A549 (cell line): ENCODE measurements at regions not wholly inside any gene's neighbourhood (a gene's known extent, or its start where the extent isn't known, plus 50 kb on each side); places are given as distances from the start of the nearest gene placed in this dataset.

Source experiments
- ATAC-seq, 2 experiments: fragments of 200-7000 bp in 1 of 2; fragments of >200 bp in 1 of 2; cut with Nextera tagmentation in 1 of 2; cut with Tn5 transposase in 1 of 2; 3 replicates each; pipeline versions ENCODE4 v1.8.0 to v1.9.1; 2018 to 2020; ENCODE audit warnings: mild to moderate bottlenecking in 1 of 2, moderate library complexity in 1 of 2
- CTCF ChIA-PET: fragments of 300-600 bp; sonication (Branson Sonifier 250); formaldehyde crosslinking; extraction: SDS; loops from one replicate; lab custom pipeline; 2021; ENCODE audit warnings: antibody characterized with exemption, inconsistent platforms; lab: Yijun Ruan, JAX
- POLR2A ChIA-PET: fragments of 350-600 bp; formaldehyde crosslinking; extraction: SDS; loops from one replicate; lab custom pipeline; 2021; ENCODE audit warnings: antibody characterized with exemption, inconsistent platforms; lab: Yijun Ruan, JAX
- DNase-seq, 2 experiments: peaks; one replicate each; pipeline versions ENCODE4 v3.0.0 to v3.0.0-alpha.2; 2011 to 2016; ENCODE audit warnings: low read depth in 1 of 2, low spot score in 1 of 2
- FAIRE-seq: peaks from 2 replicates; lab custom pipeline; 2011; peaks lifted over from hg19 to GRCh38; lab: Jason Lieb, UNC
- H3K27ac ChIP-seq, 2 experiments: fragments of >200 bp; sonication (Bioruptor Twin); formaldehyde crosslinking; 3 replicates each; pipeline ENCODE4 v1.5.1; 2016 to 2017
- H3K4me1 ChIP-seq: fragments of >200 bp; sonication (Bioruptor Twin); formaldehyde crosslinking; 3 replicates; pipeline ENCODE4 v1.6.1; 2016
- H3K4me2 ChIP-seq: fragments of >200 bp; sonication (Bioruptor Twin); formaldehyde crosslinking; 3 replicates; pipeline ENCODE4 v1.6.1; 2016
- H3K4me3 ChIP-seq: fragments of >200 bp; sonication (Bioruptor Twin); formaldehyde crosslinking; 3 replicates; pipeline ENCODE4 v1.5.1; 2016
- H3K9me3 ChIP-seq: fragments of >200 bp; sonication (Bioruptor Twin); formaldehyde crosslinking; 3 replicates; pipeline ENCODE4 v1.6.1; 2016
- CBX8 ChIP-seq: fragments of 200-600 bp; sonication (generic); IDR thresholded peaks from 2 replicates; pipeline ENCODE4 v1.6.1; 2016
- CEBPB ChIP-seq, 2 experiments: fragments of >200 bp in 1 of 2; sonication (Bioruptor Twin) in 1 of 2; formaldehyde crosslinking in 1 of 2; IDR thresholded peaks; 2 replicates each; pipeline ENCODE4 v1.6.1; 2012 to 2016
- CHD2 ChIP-seq: fragments of 150-350 bp; IDR thresholded peaks from 2 replicates; pipeline ENCODE4 v1.6.1; 2014; ENCODE audit warnings: low read length; ENCODE audit not compliant: partially characterized antibody
- EHF ChIP-seq: fragments of 250-450 bp; sonication (Bioruptor Pico); IDR thresholded peaks from 2 replicates; pipeline ENCODE4 v1.5.0; 2020; ENCODE audit warnings: mild to moderate bottlenecking
- ESRRA ChIP-seq: fragments of 150-350 bp; IDR thresholded peaks from 2 replicates; pipeline ENCODE4 v1.6.1; 2014; ENCODE audit warnings: mild to moderate bottlenecking, low read length, borderline replicate concordance
- FOSB ChIP-seq: fragments of 250-450 bp; sonication (Bioruptor Pico); IDR thresholded peaks from 2 replicates; pipeline ENCODE4 v1.5.0; 2020; ENCODE audit warnings: mild to moderate bottlenecking, moderate library complexity
- HOXA7 ChIP-seq: fragments of 250-450 bp; sonication (Bioruptor Pico); IDR thresholded peaks from 2 replicates; pipeline ENCODE4 v1.5.0; 2020; ENCODE audit warnings: mild to moderate bottlenecking, moderate library complexity
- KDM5A ChIP-seq: fragments of 200-600 bp; sonication (generic); IDR thresholded peaks from 2 replicates; pipeline ENCODE4 v1.6.1; 2016; ENCODE audit warnings: antibody characterized with exemption, mild to moderate bottlenecking
- MAZ ChIP-seq: fragments of 150-350 bp; IDR thresholded peaks from 2 replicates; pipeline ENCODE4 v1.6.1; 2014; ENCODE audit warnings: antibody characterized with exemption, low read depth, low read length, borderline replicate concordance
- MYC ChIP-seq: IDR thresholded peaks from 2 replicates; pipeline ENCODE4 v1.6.1; 2012; ENCODE audit warnings: mild to moderate bottlenecking, inconsistent platforms, low read length, improper control_type of control experiment, borderline replicate concordance
- NR3C1 ChIP-seq: fragments of >200 bp; sonication (Bioruptor Twin); formaldehyde crosslinking; IDR thresholded peaks from 3 replicates; pipeline ENCODE4 v1.6.1; 2017
- RARB ChIP-seq: fragments of 250-450 bp; sonication (Bioruptor Pico); IDR thresholded peaks from 2 replicates; pipeline ENCODE4 v1.8.0; 2021; ENCODE audit warnings: mild to moderate bottlenecking, moderate library complexity
- RFX5 ChIP-seq: fragments of 450-650 bp; IDR thresholded peaks from 2 replicates; pipeline ENCODE4 v1.7.1; 2014; ENCODE audit warnings: antibody characterized with exemption, mild to moderate bottlenecking, moderate library complexity
- RNF2 ChIP-seq: fragments of 200-600 bp; sonication (generic); IDR thresholded peaks from 2 replicates; pipeline ENCODE4 v1.6.1; 2016; ENCODE audit warnings: low read depth, mild to moderate bottlenecking, antibody characterized with exemption, moderate library complexity, borderline replicate concordance
- TFCP2L1 ChIP-seq: fragments of 250-450 bp; sonication (Bioruptor Pico); IDR thresholded peaks from 2 replicates; pipeline ENCODE4 v1.5.0; 2021; ENCODE audit warnings: mild to moderate bottlenecking
- TP53 ChIP-seq: fragments of 250-450 bp; sonication (Bioruptor Pico); IDR thresholded peaks from 2 replicates; pipeline ENCODE4 v1.5.0; 2021; ENCODE audit warnings: mild to moderate bottlenecking, moderate library complexity
- ZC3H11A ChIP-seq: fragments of 450-650 bp; IDR thresholded peaks from 2 replicates; pipeline ENCODE4 v1.6.1; 2014; ENCODE audit warnings: antibody characterized with exemption, mild to moderate bottlenecking
- ZSCAN20 ChIP-seq: fragments of 250-450 bp; sonication (Bioruptor Pico); IDR thresholded peaks from 2 replicates; pipeline ENCODE4 v1.8.0; 2022; ENCODE audit warnings: mild to moderate bottlenecking, moderate library complexity
- WGBS: methylation state at CpG from one replicate; pipeline ENCODE4 v1.1.6; 2017; ENCODE audit errors: missing lambda C conversion rate; 5-methylcytosine and 5-hydroxymethylcytosine counted together
- TF ChIP-seq, protein P1 (sequence below): fragments of 250-450 bp; sonication (Bioruptor Pico); IDR thresholded peaks from 2 replicates; pipeline ENCODE4 v1.5.0; 2020; ENCODE audit warnings: low read depth, mild to moderate bottlenecking, moderate library complexity
- TF ChIP-seq, protein P2 (sequence below): IDR thresholded peaks from 2 replicates; pipeline ENCODE4 v1.6.1; 2012
- TF ChIP-seq, protein P3 (sequence below): fragments of >200 bp; sonication (Bioruptor Twin); formaldehyde crosslinking; IDR thresholded peaks from 3 replicates; pipeline ENCODE4 v1.6.1; 2016
- TF ChIP-seq, protein P4 (sequence below): IDR thresholded peaks from 2 replicates; pipeline ENCODE4 v1.6.1; 2012; ENCODE audit warnings: low read depth, borderline replicate concordance

- FAIRE-seq (no peak), DNase-seq (no peak), ATAC-seq (no peak)
- Histone ChIP-seq H3K4me2 (no peak overlapping the region), H3K4me1 (no peaks in the 10 kb centered on the region), H3K9me3 (no peaks in the 10 kb centered on the region), H3K4me3 (no peak overlapping the region), H3K27ac (no peak overlapping the region)
- ChIA-PET CTCF (no interaction called here), POLR2A (no interaction called here)
- WGBS, result 1% methylated on average over 5 of the region's 5 CpGs
- TF ChIP-seq MYC (no peak), NR3C1 (no peak), CHD2 (no peak), RNF2 (no peak), RARB (CRISPR knock-in tag) (no peak), ZC3H11A (no peak), FOSB (CRISPR knock-in tag) (no peak), KDM5A (no peak), HOXA7 (no peak), EHF (no peak), CEBPB (IDR thresholded peaks at IDR 0.05) (no peak), ZSCAN20 (no peak)
- TF ChIP-seq, protein P1, sequence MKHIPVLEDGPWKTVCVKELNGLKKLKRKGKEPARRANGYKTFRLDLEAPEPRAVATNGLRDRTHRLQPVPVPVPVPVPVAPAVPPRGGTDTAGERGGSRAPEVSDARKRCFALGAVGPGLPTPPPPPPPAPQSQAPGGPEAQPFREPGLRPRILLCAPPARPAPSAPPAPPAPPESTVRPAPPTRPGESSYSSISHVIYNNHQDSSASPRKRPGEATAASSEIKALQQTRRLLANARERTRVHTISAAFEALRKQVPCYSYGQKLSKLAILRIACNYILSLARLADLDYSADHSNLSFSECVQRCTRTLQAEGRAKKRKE (CRISPR knock-in tag), result no peak
- TF ChIP-seq, protein P2, sequence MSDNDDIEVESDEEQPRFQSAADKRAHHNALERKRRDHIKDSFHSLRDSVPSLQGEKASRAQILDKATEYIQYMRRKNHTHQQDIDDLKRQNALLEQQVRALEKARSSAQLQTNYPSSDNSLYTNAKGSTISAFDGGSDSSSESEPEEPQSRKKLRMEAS, result no peak
- TF ChIP-seq, protein P3, sequence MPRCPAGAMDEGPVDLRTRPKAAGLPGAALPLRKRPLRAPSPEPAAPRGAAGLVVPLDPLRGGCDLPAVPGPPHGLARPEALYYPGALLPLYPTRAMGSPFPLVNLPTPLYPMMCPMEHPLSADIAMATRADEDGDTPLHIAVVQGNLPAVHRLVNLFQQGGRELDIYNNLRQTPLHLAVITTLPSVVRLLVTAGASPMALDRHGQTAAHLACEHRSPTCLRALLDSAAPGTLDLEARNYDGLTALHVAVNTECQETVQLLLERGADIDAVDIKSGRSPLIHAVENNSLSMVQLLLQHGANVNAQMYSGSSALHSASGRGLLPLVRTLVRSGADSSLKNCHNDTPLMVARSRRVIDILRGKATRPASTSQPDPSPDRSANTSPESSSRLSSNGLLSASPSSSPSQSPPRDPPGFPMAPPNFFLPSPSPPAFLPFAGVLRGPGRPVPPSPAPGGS, result no peak
These were observed 555.9 kb downstream of the BCOR start for GRCh38 chrX:39541881-39542280.

GRCh38 chrX:39542316-39542715, 555.4 kb downstream of the BCOR start:
- H3K27ac ChIP-seq, result no peak overlapping the region
- POLR2A ChIA-PET, result no interaction called here
- H3K4me1 ChIP-seq, result no peaks in the 10 kb centered on the region
- no peaks in the 10 kb centered on the region for H3K9me3 ChIP-seq
- CTCF ChIA-PET, result no interaction called here
- DNase-seq (no peak), FAIRE-seq (no peak), ATAC-seq (no peak)
- H3K4me2 ChIP-seq, result no peak overlapping the region
- no peak overlapping the region for H3K4me3 ChIP-seq
- TF ChIP-seq KDM5A (no peak), ZSCAN20 (no peak), EHF (no peak), RFX5 (no peak), CBX8 (no peak), TP53 (no peak), MAZ (no peak), TFCP2L1 (no peak), ESRRA (no peak), RNF2 (no peak)
- TF ChIP-seq, protein P3, result no peak
- TF ChIP-seq, protein P4, sequence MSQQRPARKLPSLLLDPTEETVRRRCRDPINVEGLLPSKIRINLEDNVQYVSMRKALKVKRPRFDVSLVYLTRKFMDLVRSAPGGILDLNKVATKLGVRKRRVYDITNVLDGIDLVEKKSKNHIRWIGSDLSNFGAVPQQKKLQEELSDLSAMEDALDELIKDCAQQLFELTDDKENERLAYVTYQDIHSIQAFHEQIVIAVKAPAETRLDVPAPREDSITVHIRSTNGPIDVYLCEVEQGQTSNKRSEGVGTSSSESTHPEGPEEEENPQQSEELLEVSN, result no peak
- 51% methylated on average over 6 of the region's 12 CpGs for WGBS
